ENCODE measurements at regions not wholly inside any gene's neighbourhood (a gene's known extent, or its start where the extent isn't known, plus 50 kb on each side); places are given as distances from the start of the nearest gene placed in this dataset.

DNA sequence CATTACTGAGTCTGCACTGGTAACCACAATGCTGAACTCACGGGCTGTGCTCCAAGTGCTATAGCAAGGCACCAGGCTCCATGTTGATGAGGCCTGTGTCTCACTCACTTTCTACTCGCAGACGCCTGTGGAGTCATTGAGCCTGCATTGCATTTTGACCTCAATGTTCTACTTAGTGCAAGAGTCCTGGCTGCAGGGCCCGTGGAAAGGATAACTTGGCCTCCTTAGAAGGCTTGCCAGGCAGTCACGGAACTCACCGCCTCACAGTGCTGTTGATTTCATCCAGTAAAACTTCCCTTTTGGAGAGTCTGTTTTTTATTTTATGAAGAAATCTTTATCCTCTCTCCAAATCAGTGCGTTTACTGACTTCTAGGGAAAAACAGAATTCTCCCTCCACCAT, 290.4 kb downstream of the RNF144A start:
- intact Hi-C loops (cut with DNase I; ENCODE audit: low total_unique reads) (no loop called here), in situ Hi-C loops (cut with MboI; ENCODE audit: low sequenced_read_pairs in 4 of 4) (loop anchor here in 1 of 4 donors (25.0 kb wide), 1 partner anchor 1480 kb away; the partner anchor contains the start of gene ID2)
- DNase-seq (no peak), ATAC-seq (no peak)
- TF ChIP-seq POLR2A (IDR thresholded peaks at IDR 0.05), result no peak
- TF ChIP-seq, protein P1, sequence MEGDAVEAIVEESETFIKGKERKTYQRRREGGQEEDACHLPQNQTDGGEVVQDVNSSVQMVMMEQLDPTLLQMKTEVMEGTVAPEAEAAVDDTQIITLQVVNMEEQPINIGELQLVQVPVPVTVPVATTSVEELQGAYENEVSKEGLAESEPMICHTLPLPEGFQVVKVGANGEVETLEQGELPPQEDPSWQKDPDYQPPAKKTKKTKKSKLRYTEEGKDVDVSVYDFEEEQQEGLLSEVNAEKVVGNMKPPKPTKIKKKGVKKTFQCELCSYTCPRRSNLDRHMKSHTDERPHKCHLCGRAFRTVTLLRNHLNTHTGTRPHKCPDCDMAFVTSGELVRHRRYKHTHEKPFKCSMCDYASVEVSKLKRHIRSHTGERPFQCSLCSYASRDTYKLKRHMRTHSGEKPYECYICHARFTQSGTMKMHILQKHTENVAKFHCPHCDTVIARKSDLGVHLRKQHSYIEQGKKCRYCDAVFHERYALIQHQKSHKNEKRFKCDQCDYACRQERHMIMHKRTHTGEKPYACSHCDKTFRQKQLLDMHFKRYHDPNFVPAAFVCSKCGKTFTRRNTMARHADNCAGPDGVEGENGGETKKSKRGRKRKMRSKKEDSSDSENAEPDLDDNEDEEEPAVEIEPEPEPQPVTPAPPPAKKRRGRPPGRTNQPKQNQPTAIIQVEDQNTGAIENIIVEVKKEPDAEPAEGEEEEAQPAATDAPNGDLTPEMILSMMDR (IDR thresholded peaks at IDR 0.05 in 4 of 5, conservative IDR thresholded peaks at IDR 0.05 in 1 of 5), result no peak
- Histone ChIP-seq H3K27me3 (no peaks in the 10 kb centered on the region), H3K4me1 (no peaks in the 10 kb centered on the region), H3K9me3 (no peaks in the 10 kb centered on the region), H3K36me3 (no peaks in the 10 kb centered on the region), H3K27ac (no peak overlapping the region), H3K4me3 (no peak overlapping the region)

DNA sequence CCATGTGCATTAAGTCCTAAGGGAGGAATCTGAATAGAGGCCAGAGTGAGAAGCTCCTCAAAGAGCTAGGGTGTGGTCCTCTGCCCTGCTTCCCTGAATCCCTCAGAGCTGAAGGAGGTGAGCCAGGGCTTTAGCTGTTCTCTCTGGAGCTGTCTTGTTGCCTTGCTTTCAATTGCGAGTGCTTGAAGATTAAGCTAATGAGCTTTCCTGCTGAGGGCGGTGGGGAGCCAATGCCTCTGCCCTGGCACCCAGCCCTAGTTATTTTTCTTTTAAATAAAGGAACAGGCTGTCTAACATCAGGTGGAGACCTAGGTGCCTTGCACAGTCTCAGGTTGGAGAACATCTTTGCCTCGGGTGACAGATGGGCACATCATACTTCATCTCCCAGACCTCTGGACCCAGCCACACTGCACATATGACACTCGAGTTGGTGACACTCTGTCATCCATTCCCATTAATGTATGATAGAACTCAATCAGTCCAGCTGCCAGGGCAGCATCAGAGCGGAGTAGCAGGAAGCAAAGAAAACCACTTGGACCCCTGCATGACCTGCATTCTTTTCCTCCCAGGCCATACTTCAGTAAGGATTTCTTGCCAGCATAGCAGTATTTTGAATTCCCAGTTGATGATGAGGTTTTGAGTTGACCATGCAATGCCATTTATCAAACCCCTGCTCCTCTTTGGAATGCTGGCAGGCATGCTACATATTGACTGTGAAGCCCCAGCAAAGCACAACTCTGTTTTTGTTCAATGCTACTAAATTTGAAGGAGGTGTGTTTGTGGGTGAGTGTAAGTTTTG, 292.7 kb downstream of the RNF144A start:
- no peak for DNase-seq
- in situ Hi-C loops (cut with MboI; ENCODE audit: low sequenced_read_pairs in 4 of 4), result loop anchor here in 1 of 4 donors (25.0 kb wide), 1 partner anchor 1477 kb away; the partner anchor contains the start of gene ID2

DNA sequence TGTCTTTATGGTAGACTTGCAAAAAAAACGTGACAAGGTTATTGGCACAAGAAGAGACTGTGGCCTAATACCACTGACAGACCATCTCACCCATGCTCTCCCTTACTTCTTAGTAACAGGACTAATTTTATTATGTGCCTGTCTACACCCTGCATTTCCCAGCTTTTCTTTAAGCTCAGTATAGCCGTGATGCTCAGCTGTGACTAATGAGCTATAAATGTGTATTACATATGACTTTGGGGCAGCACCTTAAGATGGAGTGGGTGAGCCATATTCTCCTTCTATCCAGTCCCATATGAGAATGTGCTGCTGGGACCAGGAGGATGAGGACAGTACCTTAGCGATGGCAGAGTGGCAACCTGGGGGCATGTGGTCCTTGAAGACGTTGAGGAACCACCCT, 293.5 kb downstream of the RNF144A start:
- Histone ChIP-seq H3K27ac (no peak overlapping the region), H3K4me3 (no peak overlapping the region), H3K9me3 (no peaks in the 10 kb centered on the region), H3K27me3 (no peaks in the 10 kb centered on the region), H3K4me1 (no peaks in the 10 kb centered on the region), H3K36me3 (no peaks in the 10 kb centered on the region)
- DNase-seq, result no peak
- intact Hi-C loops (cut with DNase I; ENCODE audit: low total_unique reads), result no loop called here
- TF ChIP-seq POLR2A (IDR thresholded peaks at IDR 0.05), result no peak
- TF ChIP-seq, protein P1 (IDR thresholded peaks at IDR 0.05 in 4 of 5, conservative IDR thresholded peaks at IDR 0.05 in 1 of 5), result no peak
- no peak for ATAC-seq
- in situ Hi-C loops (cut with MboI; ENCODE audit: low sequenced_read_pairs in 4 of 4), result loop anchor here in 1 of 4 donors (25.0 kb wide), 1 partner anchor 1477 kb away; the partner anchor contains the start of gene ID2

More for the DNA sequence above, 292.7 kb downstream of the RNF144A start:
- no peaks in the 10 kb centered on the region for H3K36me3 ChIP-seq
- intact Hi-C loops (cut with DNase I; ENCODE audit: low total_unique reads), result no loop called here
- TF ChIP-seq, protein P1 (IDR thresholded peaks at IDR 0.05 in 4 of 5, conservative IDR thresholded peaks at IDR 0.05 in 1 of 5), result no peak
- no peak for TF ChIP-seq POLR2A (IDR thresholded peaks at IDR 0.05)
- H3K9me3 ChIP-seq, result no peaks in the 10 kb centered on the region
- H3K4me3 ChIP-seq, result no peak overlapping the region
- H3K27me3 ChIP-seq, result no peaks in the 10 kb centered on the region
- H3K27ac ChIP-seq, result no peak overlapping the region
- no peak for ATAC-seq
- H3K4me1 ChIP-seq, result no peaks in the 10 kb centered on the region

DNA sequence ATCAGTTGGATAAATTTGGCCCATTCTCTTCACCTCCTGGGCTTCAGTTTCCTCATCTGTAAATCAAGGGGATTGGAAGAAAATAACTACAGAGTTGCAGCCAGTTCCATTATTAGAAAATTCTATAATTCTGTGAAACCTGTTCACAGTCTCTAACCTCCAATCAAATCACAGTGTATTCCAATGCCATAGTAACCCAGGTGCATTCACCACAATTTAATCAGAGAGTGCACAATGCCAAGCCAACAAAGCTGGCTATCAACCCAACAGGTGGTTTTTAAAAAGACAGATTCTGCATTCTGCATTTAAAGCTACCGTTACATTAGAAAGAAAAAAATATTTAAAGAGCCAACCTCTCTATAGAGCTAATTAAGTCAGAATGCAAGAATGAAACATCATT, 308.6 kb downstream of the RNF144A start:
- ATAC-seq (no peak), DNase-seq (no peak)
- Histone ChIP-seq H3K36me3 (no peaks in the 10 kb centered on the region), H3K27me3 (no peaks in the 10 kb centered on the region), H3K4me1 (no peaks in the 10 kb centered on the region), H3K4me3 (no peak overlapping the region), H3K9me3 (no peaks in the 10 kb centered on the region), H3K27ac (no peak overlapping the region)
- intact Hi-C loops (cut with DNase I; ENCODE audit: low total_unique reads), result no loop called here
- TF ChIP-seq POLR2A (IDR thresholded peaks at IDR 0.05), result no peak
- TF ChIP-seq, protein P1 (IDR thresholded peaks at IDR 0.05 in 4 of 5, conservative IDR thresholded peaks at IDR 0.05 in 1 of 5), result no peak
- in situ Hi-C loops (cut with MboI; ENCODE audit: low sequenced_read_pairs in 4 of 4), result no loop called here
